ENCODE measurements at regions not wholly inside any gene's neighbourhood (a gene's known extent, or its start where the extent isn't known, plus 50 kb on each side); places are given as distances from the start of the nearest gene placed in this dataset.
"Not testable (repeated sequence)": the region's sequence is repeated elsewhere in the genome, so short reads cannot be mapped to it uniquely, and the experiment has no call there.

GRCh38 chr10:78096486-78096885 is 62.8 kb downstream of the RPS24 start:
- DNase-seq (ENCODE audit: low read depth, low spot score) = not testable (repeated sequence)

- DNase-seq (ENCODE audit: low read depth, low spot score) = not testable (repeated sequence)
Observed at GRCh38 chr10:78102593-78102992, 68.9 kb downstream of the RPS24 start.

DNA sequence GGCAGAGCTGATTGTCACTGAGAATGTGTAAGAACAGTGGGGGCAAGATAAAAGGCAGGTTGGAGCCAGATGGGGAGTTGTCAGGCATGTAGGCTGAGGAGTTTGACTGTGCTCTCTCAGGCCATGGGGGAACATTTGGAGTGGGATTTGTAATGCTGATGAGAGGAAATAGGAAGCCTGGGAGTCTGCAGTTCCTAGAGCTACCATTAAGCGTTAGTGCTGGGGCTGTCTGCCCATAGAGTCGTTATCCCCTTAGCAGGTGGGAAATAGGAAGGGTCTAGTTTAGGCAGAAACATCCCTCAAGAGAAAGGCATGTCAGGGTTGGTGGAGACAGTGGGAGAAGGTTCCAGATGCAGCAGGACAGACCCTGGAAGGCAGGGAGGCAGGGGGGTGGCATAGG is 75.5 kb downstream of the RPS24 start:
- no peak for DNase-seq (ENCODE audit: low read depth, low spot score)

DNA sequence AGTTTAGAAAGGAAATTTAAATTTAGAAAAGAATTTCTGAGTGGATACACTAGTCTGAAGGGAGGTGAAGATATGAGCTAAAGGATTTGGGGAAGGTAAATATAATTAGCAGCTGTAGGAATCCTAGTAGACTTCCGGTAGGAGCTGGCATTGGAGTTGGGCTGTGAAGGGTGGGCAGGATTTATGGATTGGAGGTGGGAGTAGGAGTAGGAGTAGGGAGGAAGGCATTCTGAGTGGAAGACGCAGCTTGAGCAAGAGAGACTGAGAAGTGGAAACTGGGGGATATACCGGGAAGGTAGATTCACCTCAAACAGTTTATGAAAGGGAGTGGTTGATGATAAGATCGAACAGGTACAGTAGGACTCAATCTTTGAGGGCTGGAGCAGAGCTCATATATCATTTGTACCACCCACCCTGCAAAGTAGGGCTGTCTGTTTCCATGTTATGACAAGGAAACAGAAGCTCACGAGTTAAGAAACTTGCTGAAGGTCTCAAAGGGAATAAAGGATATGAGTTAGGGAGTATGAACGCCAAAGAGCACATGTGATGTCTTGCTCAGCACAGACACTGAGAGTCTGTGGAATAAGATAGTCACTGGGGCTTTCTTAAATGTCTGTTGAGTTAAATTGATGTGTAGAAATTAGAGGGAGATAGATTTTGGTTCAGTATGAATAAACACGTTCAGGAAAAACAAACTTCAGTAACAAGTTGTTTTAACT is 81.6 kb downstream of the RPS24 start:
- DNase-seq (ENCODE audit: low read depth, low spot score) = no peak

DNA sequence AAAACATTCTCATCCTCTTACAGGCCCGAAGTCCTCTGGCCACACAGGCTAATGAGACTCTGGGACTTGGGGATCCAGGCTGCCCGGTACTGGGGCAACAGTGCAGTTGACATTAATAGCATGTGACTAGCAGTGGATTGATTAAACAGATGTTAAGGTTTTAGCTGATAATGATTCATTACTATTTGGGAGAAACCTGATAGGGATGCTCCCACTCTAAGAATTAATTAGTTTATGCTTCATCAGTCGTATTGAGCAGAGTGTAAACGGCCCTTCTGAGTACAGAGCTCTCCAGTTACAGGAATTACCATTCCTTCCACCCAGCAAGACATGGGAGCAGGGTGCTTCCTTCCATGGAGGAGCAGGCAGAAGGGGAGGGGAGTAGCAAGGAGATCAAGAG is 82.7 kb downstream of the RPS24 start:
- no peak for DNase-seq (ENCODE audit: low read depth, low spot score)

GRCh38 chr10:78118591-78118990 is 84.9 kb downstream of the RPS24 start:
- DNase-seq (ENCODE audit: low read depth, low spot score) = no peak

DNA sequence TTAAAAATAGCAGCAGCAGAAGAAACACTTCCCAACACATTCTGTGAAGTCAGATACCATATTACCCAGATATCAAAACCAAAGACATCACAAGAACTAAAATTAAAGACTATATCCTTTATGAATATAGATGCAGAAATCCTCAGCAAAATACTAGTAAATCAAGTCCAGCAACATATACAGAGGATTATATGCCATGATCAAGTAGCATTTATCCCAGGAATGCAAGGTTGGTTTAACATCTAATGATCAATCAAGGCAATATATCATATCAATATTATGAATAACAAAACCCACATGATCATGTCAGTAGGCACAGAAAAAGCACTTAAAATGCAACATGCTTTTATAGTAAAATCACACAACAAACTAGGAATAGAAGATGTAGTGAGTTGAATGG is 88.1 kb downstream of the RPS24 start:
- DNase-seq (ENCODE audit: low read depth, low spot score) = no peak

GRCh38 chr10:78124167-78124566 is 90.5 kb downstream of the RPS24 start:
- DNase-seq (ENCODE audit: low read depth, low spot score) = no peak

DNA sequence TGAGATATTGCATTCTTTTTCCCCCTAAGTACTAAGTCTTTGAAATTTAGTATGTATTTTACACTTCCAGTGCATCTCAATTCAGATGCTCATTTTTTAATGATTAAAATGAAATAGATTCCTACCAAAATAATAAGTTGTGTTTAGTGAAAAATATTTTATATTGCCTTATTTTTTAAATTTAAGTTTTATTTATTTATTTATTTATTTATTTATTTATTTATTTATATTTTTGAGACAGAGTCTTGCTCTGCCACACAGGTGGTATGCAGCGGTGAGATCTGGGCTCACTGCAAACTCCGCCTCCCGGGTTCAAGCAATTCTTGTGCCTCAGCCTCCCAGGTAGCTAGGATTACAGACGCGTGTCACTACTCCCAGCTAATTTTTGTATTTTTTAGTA is 95.5 kb downstream of the RPS24 start:
- DNase-seq (ENCODE audit: low read depth, low spot score) = no peak

DNA sequence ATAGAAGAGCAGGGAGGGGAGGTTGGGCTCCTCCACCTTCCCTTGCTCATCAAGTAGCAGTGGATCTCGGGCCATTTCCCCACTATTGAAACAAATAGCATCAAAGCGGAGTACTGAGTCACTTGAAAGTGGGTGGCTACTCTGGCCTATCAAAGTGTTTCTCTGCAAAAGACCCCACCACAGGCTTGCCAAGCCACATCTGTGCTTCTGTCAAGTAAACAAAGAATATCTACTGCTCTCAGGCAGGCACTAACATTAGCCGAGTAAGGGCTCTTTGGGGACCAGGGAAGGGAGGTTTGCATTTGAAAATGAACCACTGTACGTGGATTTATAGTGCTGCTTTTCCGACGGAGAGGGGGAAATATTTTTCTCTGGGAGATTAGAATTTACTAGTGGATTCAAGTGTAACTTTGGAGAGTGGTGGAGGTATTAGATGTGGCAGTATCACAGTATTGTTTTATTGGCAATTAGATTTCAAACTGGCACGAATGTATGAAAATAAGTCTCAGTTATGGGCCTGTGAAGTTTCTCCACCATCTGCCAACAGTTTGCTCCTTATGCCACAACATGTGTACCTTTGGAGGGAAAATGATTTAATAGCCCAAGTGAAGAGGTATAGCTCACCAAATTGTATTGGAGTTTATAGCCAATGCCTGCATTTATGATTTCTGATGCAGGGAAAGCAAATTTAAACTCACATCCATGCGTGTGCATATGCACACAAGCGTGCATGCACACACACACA is 97.5 kb downstream of the RPS24 start:
- no peak for DNase-seq (ENCODE audit: low read depth, low spot score)

DNA sequence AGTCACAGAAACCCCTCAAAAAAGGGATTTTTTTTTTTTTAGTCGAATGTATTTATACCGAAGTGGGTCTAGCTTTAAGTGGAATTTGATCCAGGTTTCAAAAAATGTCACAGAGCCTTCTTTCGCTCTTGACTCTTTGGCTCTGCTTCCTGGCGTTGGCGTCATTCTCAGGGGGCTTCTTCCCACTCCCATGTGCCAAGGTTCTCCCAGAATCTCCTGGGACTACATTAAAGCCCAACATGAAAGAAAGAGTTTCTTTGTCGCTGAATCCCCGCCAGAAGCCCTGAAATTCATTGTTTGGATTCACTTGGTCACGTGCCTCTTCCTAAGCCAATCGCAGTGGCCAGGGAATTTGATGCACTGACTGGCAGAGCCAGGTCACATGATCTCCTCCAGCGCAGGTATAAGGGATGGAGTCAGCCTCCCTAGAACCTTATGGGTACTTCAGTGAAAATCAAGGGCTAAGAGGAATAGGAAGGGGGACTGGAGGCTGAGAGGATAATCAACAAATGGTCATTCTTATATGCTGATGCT is 101.2 kb downstream of the RPS24 start:
- no peak for DNase-seq (ENCODE audit: low read depth, low spot score)

DNA sequence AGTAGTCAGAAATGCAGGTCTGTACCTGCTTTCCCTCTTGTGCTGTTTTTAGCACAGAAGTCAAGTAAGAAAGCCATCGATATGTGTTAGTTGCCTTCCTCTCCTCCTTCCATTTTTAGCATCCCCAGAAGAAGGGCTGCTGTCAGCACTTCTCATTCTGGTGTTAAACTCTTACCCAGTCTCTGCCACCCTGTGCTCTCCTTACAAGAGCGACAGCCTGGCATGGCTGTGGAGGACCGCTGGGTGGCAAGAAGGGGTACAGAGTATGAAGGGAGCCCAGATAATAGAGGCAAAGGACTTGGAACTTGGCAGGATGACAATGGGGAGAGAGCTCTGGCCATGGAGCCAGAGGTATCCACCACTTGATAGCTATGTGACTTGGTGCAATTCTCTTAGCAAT is 103.5 kb downstream of the RPS24 start:
- no peak for DNase-seq (ENCODE audit: low read depth, low spot score)

- DNase-seq (ENCODE audit: low read depth, low spot score) = no peak
Observed at GRCh38 chr10:78139341-78139740, 105.7 kb downstream of the RPS24 start.

- no peak for DNase-seq (ENCODE audit: low read depth, low spot score)
Observed at GRCh38 chr10:78140066-78140630, 106.5 kb downstream of the RPS24 start.

GRCh38 chr10:78143576-78143975 is 109.9 kb downstream of the RPS24 start:
- no peak for DNase-seq (ENCODE audit: low read depth, low spot score)

DNA sequence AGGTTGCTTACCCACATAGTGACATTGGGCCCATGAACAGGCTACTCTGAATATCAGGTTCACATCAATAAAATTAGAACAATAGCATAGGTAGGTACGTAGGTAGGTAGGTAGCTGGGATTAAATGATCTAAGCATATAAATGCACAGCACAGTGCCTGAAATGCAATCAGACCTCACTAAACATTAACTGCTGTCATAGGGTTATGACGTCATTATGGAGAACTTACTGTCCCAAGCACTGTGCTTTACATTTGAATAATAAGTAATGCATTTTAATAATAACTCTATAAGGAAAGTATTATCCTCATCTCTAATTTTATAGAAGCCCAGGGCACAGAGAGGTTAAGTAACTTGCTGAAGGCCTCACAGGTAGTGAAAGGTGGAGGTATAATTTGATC is 112.5 kb downstream of the RPS24 start:
- no peak for DNase-seq (ENCODE audit: low read depth, low spot score)

- DNase-seq (ENCODE audit: low read depth, low spot score) = no peak
Observed at GRCh38 chr10:78147202-78147601, 113.5 kb downstream of the RPS24 start.

DNA sequence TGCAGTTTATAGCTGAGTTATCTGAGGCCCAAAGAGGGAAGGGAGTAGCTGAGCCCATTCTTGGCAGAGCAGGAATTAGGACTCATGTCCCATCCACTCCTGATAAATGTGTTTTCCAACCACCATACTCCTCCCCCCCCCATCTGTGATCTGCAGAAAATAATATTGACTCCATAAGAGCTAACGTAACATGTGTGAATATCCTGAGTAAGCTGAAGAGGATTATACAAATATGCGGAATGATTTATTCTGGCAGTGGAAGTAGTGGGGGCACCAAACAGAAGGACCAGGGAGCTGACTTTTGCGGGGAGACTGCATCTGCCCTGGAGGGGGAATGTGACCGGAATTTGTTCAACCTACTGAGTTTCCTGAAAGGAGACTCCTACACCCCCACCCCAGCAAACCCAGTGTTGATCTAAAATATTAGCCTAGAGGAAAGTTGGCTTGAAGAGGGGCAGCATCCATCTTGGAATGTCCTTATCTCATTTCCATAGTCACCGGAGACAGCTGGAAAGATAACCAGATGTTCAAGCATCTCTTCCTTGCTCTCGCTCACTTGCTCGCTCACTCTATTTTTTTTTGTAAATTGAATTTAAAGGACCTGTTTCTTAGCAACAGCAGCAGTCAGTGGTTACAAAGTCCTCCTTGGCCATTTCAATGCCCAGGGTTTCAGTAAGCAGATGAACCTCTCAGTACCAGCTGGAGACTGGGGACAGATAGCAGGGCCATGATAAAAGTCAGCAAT is 114.7 kb downstream of the RPS24 start:
- DNase-seq (ENCODE audit: low read depth, low spot score) = no peak

- DNase-seq (ENCODE audit: low read depth, low spot score) = no peak
Observed at GRCh38 chr10:78148961-78149612, 115.4 kb downstream of the RPS24 start.

DNA sequence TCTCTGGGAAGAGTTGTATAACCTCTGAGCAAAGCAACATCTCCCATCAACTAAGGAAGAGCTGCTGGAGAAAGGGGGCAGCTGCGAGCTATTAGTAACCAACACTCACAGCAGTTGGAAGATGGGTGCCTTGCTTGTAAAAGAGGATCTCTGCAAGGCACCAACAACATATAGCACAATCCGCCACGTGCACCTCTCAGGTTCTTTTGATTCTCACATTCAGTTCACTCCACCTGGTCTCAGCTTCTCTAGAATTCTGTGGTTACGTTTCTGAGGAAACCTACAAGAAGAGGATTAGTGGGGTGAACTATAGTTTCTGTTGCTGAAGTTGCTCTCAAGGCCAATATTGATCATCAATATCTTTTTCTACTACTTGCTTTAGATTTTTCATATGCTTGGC is 117.1 kb downstream of the RPS24 start:
- no peak for DNase-seq (ENCODE audit: low read depth, low spot score)

DNA sequence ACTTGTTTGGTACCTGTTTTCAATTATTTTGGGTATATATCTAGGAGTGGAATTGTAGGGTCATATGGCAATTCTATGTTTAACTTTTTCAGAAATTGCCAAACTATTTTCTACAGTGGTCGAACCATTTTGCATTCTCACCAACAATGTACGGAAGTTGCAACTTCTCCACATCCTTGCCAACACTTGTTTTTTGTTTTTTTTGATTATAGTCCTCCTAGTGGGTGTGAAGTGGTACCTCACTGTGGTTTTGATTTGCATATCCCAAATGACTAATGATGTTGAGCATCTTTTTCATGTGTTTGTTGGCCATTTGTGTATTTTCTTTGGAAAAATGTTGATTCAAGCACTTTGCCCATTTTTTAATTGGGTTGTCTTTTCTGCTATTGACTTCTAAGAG is 122.1 kb downstream of the RPS24 start:
- no peak for DNase-seq (ENCODE audit: low read depth, low spot score)

DNA sequence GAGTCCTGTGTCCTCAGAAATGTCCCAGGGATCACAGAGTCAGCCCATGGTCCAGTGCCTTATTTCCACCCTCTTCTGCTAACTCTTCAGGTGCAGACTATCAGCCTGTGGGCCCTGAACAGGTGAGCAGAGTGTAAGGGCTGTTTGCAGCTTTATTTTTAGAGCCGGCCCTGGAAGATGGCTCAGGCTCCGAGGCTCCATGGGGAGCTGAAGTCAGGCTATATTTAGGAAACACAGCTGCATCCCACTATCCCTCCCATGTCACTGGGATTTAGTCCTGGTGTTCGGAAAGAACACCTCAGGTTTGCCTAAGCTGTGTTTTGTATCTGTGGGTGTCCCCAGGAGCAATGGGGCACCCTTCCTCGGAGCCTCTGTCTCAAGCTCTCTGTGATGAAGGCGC is 126.9 kb downstream of the RPS24 start:
- DNase-seq (ENCODE audit: low read depth, low spot score) = no peak
